ENCODE measurements at regions not wholly inside any gene's neighbourhood (a gene's known extent, or its start where the extent isn't known, plus 50 kb on each side); places are given as distances from the start of the nearest gene placed in this dataset.
A peak's percentile ranks its signal among the peaks of the same experiment; 100 is the strongest.

GRCh38 chr5:8693341-8693844, 824.4 kb downstream of the MTRR start:
- Histone ChIP-seq H3K36me3 (no peaks in the 10 kb centered on the region), H3K27me3 (replicated peaks) (no peaks in the 10 kb centered on the region; the same call in 1 of the 2 replicates), H3K4me1 (replicated peaks) (no peaks in the 10 kb centered on the region), H3K27ac (no peak overlapping the region), H3K9me3 (replicated peaks) (0 out of 2 replicates have a peak, but pooled peaks cover 3% of the 10 kb centered on the region), H3K4me3 (no peak overlapping the region)
- DNase-seq (ENCODE audit: low read depth in 1 of 2, low spot score in 2 of 2), result no peak

- Histone ChIP-seq H3K9me3 (replicated peaks) (0 out of 2 replicates have a peak, but pooled peaks cover 3% of the 10 kb centered on the region), H3K36me3 (no peaks in the 10 kb centered on the region), H3K4me1 (replicated peaks) (no peaks in the 10 kb centered on the region), H3K27me3 (replicated peaks) (no peaks in the 10 kb centered on the region; the same call in 1 of the 2 replicates), H3K4me3 (no peak overlapping the region), H3K27ac (no peak overlapping the region)
- DNase-seq (ENCODE audit: low read depth in 1 of 2, low spot score in 2 of 2), result no peak
These were observed 825.6 kb downstream of the MTRR start for GRCh38 chr5:8694545-8694944.

- Histone ChIP-seq H3K4me1 (replicated peaks) (no peaks in the 10 kb centered on the region), H3K27ac (no peak overlapping the region), H3K9me3 (replicated peaks) (0 out of 2 replicates have a peak, but pooled peaks cover 3% of the 10 kb centered on the region), H3K36me3 (no peaks in the 10 kb centered on the region), H3K27me3 (replicated peaks) (no peaks in the 10 kb centered on the region; the same call in 1 of the 2 replicates), H3K4me3 (no peak overlapping the region)
- DNase-seq (ENCODE audit: low read depth in 1 of 2, low spot score in 2 of 2), result no peak
These were observed 827.2 kb downstream of the MTRR start for GRCh38 chr5:8695902-8696845.

DNA sequence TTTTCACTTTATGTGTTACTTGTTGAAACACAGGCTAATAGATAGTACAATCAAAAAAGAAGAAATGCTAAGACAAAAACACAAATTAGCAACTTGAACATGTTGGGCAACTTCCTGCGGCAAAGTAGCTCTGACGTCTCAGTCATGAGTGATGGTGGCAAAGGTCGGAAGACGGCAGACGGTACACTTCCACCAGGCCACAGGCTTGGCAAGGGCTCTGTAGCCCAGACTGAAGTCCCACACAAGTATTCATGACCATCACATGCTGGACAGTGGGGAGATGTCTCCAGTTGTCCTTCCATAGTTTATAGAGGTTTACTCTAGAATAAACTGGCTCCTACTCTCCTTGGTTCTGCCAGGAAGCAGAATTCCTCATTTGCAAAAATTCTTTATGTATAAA, 831.3 kb downstream of the MTRR start:
- no peaks in the 10 kb centered on the region for H3K4me1 ChIP-seq (replicated peaks)
- H3K36me3 ChIP-seq, result no peaks in the 10 kb centered on the region
- DNase-seq (ENCODE audit: low read depth in 1 of 2, low spot score in 2 of 2), result no peak
- H3K27me3 ChIP-seq (replicated peaks), result no peaks in the 10 kb centered on the region
- H3K27ac ChIP-seq, result no peak overlapping the region
- no peak overlapping the region for H3K4me3 ChIP-seq
- H3K9me3 ChIP-seq (replicated peaks), result 0 out of 2 replicates have a peak, but pooled peaks cover 3% of the 10 kb centered on the region

- no peaks in the 10 kb centered on the region for H3K36me3 ChIP-seq
- no peaks in the 10 kb centered on the region for H3K27me3 ChIP-seq (replicated peaks)
- DNase-seq (ENCODE audit: low read depth in 1 of 2, low spot score in 2 of 2), result no peak
- H3K4me1 ChIP-seq (replicated peaks), result no peaks in the 10 kb centered on the region
- no peak overlapping the region for H3K27ac ChIP-seq
- H3K4me3 ChIP-seq, result no peak overlapping the region
- 0 out of 2 replicates have a peak, but pooled peaks cover 2% of the 10 kb centered on the region for H3K9me3 ChIP-seq (replicated peaks)
These were observed 831.7 kb downstream of the MTRR start for GRCh38 chr5:8700671-8701070.

GRCh38 chr5:8701251-8701650, 832.3 kb downstream of the MTRR start:
- DNase-seq (ENCODE audit: low read depth in 1 of 2, low spot score in 2 of 2), result no peak
- no peaks in the 10 kb centered on the region for H3K9me3 ChIP-seq (replicated peaks)
- H3K27ac ChIP-seq, result no peak overlapping the region
- no peaks in the 10 kb centered on the region for H3K36me3 ChIP-seq
- no peak overlapping the region for H3K4me3 ChIP-seq
- H3K4me1 ChIP-seq (replicated peaks), result no peaks in the 10 kb centered on the region
- H3K27me3 ChIP-seq (replicated peaks), result no peaks in the 10 kb centered on the region

GRCh38 chr5:8710426-8710930, 835.4 kb downstream of the SEMA5A start:
- peak in 1 of 2 experiments; percentile 44 for DNase-seq (ENCODE audit: low read depth in 1 of 2, low spot score in 2 of 2)
- no peaks in the 10 kb centered on the region for H3K9me3 ChIP-seq (replicated peaks)
- H3K27ac ChIP-seq, result no peak overlapping the region; the same call in 1 of the 2 replicates
- no peak overlapping the region for H3K4me3 ChIP-seq
- no peaks in the 10 kb centered on the region; the same call in 1 of the 2 replicates for H3K4me1 ChIP-seq (replicated peaks)
- no peaks in the 10 kb centered on the region for H3K27me3 ChIP-seq (replicated peaks)
- H3K36me3 ChIP-seq, result no peaks in the 10 kb centered on the region

DNA sequence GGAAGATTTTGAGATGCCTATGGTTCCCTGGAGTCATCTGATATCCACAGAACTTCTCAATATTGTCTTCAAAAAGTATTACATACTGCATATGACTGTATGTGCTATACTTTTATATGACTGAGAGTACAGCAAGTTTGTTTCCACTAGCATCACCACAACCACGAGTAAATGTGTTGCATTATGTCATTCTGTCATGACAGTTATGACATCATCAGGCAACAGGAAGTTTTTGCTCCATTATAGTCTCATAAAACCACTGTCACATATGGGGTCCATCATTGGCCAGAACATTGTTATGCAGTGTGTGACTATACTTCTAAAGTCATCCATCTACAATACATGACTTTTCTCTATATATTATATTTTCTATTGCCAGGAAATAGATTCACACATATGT, 831.7 kb downstream of the SEMA5A start:
- H3K4me3 ChIP-seq, result no peak overlapping the region
- H3K4me1 ChIP-seq (replicated peaks), result no peaks in the 10 kb centered on the region; the same call in 1 of the 2 replicates
- no peak overlapping the region for H3K27ac ChIP-seq
- no peak for DNase-seq (ENCODE audit: low read depth in 1 of 2, low spot score in 2 of 2)
- H3K36me3 ChIP-seq, result no peaks in the 10 kb centered on the region
- H3K9me3 ChIP-seq (replicated peaks), result no peaks in the 10 kb centered on the region
- no peaks in the 10 kb centered on the region for H3K27me3 ChIP-seq (replicated peaks)

GRCh38 chr5:8714861-8715260, 831.0 kb downstream of the SEMA5A start:
- no peaks in the 10 kb centered on the region; the same call in 1 of the 2 replicates for H3K4me1 ChIP-seq (replicated peaks)
- H3K9me3 ChIP-seq (replicated peaks), result no peaks in the 10 kb centered on the region
- H3K27ac ChIP-seq, result no peak overlapping the region
- H3K4me3 ChIP-seq, result no peak overlapping the region
- no peaks in the 10 kb centered on the region for H3K36me3 ChIP-seq
- no peak for DNase-seq (ENCODE audit: low read depth in 1 of 2, low spot score in 2 of 2)
- no peaks in the 10 kb centered on the region for H3K27me3 ChIP-seq (replicated peaks)

GRCh38 chr5:8719796-8720195, 826.1 kb downstream of the SEMA5A start:
- Histone ChIP-seq H3K27me3 (replicated peaks) (no peaks in the 10 kb centered on the region), H3K4me1 (replicated peaks) (no peaks in the 10 kb centered on the region), H3K36me3 (no peaks in the 10 kb centered on the region), H3K4me3 (no peak overlapping the region), H3K9me3 (replicated peaks) (no peaks in the 10 kb centered on the region), H3K27ac (no peak overlapping the region)
- no peak for DNase-seq (ENCODE audit: low read depth in 1 of 2, low spot score in 2 of 2)

DNA sequence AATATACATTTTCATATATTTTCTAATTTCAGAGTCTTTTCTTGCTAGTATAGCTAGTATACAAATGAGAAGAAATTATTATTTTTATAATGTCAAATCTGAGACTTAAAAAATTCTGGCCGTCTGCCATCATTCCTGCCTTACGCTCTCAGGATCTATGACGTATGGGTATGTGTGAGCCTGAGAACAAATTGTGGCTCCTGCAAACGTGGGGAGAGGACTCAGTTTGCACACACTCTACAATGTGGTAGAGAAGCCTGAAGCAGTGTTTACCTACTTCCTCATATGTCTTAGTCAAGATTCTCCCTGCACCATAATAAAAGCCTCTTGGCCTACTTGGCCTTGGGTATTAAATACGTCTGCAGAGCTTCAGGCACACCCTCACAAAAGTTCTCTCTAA, 825.4 kb downstream of the SEMA5A start:
- Histone ChIP-seq H3K4me3 (no peak overlapping the region), H3K27me3 (replicated peaks) (no peaks in the 10 kb centered on the region), H3K36me3 (no peaks in the 10 kb centered on the region), H3K27ac (no peak overlapping the region), H3K4me1 (replicated peaks) (no peaks in the 10 kb centered on the region), H3K9me3 (replicated peaks) (no peaks in the 10 kb centered on the region)
- DNase-seq (ENCODE audit: low read depth in 1 of 2, low spot score in 2 of 2), result no peak

- H3K27me3 ChIP-seq (replicated peaks), result no peaks in the 10 kb centered on the region
- no peak overlapping the region for H3K27ac ChIP-seq
- peaks cover 6% of the 10 kb centered on the region for H3K4me1 ChIP-seq (replicated peaks)
- H3K4me3 ChIP-seq, result no peak overlapping the region
- no peak for DNase-seq (ENCODE audit: low read depth in 1 of 2, low spot score in 2 of 2)
- no peaks in the 10 kb centered on the region for H3K9me3 ChIP-seq (replicated peaks)
- no peaks in the 10 kb centered on the region for H3K36me3 ChIP-seq
These were observed 824.3 kb downstream of the SEMA5A start for GRCh38 chr5:8721536-8721935.

GRCh38 chr5:8726383-8727036, 819.4 kb downstream of the SEMA5A start:
- Histone ChIP-seq H3K4me3 (no peak overlapping the region), H3K27ac (peak overlapping the region; percentile 58), H3K36me3 (no peaks in the 10 kb centered on the region), H3K9me3 (replicated peaks) (no peaks in the 10 kb centered on the region), H3K4me1 (replicated peaks) (peaks cover 45% of the 10 kb centered on the region), H3K27me3 (replicated peaks) (no peaks in the 10 kb centered on the region)
- DNase-seq (ENCODE audit: low read depth in 1 of 2, low spot score in 2 of 2), result peak; percentile 80 to 84
